HG02588 (cell line): ENCODE measurements at regions not wholly inside any gene's neighbourhood (a gene's known extent, or its start where the extent isn't known, plus 50 kb on each side); places are given as distances from the start of the nearest gene placed in this dataset.

Source experiments
- ATAC-seq: cut with Tn5 transposase; IDR thresholded peaks from one replicate; pipeline ENCODE4 v1.9.1; 2021; ENCODE audit warnings: mild to moderate bottlenecking, moderate library complexity; ENCODE audit not compliant: unreplicated experiment

DNA sequence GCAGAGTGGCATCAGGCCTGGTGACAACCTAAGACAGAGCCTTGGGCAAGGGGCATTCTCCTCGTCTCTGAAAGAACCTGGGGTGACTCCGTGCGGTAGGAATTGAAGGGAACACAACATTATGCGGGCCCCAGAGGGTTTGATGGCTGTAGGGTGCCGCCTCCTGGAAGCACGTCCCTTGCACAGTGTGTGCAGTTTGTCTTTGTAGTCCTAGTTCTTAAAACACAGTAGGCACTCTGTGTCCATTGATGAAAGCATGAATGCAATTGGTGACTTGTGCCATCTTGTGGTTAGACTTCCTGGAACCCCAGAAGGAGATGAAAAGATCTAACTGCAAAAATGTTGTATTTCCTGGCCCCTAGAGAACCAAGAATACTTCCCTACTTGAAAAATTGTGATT lies 279.8 kb downstream of the UTP18 start:
- ATAC-seq = no peak

DNA sequence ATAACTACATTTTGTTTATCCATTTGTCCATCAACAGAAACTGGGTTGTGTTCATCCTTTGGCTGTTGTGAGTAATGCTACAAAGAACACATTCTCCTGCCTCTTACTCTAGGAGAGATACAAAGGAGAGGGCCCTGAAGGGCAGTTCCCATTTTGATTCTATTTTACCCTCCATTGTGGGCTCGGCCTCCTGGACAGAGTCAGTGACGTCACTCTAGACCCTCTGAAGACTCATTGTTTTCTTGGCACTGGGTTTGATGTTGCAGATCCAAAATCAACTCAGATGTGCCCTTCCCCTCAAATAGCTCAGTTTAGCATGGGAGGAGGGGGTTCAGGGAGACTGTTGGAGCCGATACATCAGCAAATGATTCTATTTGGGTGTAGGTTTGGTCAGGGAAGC lies 280.9 kb downstream of the UTP18 start:
- no peak for ATAC-seq

DNA sequence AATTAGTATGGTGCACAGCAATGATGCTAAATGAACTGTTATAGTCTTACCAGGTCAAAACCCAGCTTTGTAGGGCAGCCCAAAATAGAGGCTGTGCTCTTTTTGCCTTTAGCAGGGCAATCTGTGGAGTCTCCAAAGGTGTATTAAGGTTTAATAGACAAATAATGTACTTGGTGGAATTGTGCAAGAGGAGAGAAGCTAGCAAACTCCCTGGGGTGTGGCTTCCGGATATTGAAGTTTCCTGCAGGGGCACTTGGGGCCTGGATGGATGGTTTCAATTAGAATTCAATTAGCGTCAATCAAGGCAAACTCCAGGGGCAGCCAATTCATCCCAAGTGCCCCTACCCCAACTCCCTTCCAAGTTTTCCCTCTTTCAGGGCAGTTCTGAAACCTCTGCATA lies 285.8 kb downstream of the UTP18 start:
- ATAC-seq = no peak

DNA sequence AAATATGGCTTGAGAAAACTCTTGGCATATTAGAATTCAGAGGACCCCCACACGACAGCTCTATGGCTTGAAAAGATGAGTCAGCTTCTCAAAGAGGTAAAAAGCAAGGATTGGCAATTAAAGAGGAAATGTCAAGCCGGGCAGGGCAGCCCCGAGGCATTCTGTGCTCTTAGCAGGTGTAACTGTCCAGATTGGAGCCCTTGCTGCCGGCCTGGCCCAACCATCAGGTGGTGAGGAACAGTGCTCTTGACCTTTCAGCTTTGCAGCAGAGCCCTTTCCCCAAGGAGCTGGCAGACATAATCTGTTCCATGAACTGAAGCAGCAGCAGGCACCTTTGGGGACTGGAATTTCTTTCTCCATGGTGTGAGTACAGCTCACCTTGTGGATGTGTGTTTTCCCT lies 287.8 kb downstream of the UTP18 start:
- ATAC-seq = no peak

DNA sequence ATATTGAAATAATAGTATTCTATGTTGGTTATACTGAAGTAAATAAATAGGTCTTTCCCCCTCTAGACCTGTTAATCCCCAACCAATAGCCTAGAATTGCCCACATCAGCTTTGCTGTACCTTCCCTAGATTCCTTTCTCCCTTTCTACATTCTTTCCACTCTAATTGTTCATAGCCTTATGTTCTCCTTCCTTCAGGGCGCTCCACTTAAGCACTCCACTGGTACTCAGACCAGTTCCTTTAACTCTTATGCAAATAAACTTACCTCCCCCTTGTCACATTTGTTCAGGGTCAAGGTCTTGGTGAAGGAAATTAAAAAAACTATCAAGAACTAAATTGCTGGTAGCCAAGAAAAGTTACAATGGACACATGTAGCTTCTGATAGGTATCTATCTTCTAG lies 294.8 kb downstream of the UTP18 start:
- no peak for ATAC-seq

DNA sequence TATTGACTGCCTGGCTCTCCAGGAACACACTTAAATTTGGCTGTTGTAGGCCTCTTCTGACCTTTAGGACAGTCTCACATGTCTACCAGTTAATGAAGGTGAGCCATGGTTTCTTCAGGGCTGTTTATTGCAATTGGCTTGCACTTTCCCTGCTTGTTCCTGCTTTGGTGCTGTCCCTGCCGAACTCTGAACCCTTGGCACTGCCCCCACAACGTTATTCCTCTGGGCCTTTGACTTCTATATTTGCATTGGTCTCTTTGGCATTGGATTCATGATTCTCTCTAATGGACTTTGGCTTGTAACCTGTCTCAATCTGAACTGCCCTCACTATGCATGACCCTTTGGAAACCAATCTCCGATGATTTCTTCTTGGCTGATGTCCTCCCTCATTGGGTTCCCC lies 299.4 kb downstream of the UTP18 start:
- ATAC-seq = no peak

DNA sequence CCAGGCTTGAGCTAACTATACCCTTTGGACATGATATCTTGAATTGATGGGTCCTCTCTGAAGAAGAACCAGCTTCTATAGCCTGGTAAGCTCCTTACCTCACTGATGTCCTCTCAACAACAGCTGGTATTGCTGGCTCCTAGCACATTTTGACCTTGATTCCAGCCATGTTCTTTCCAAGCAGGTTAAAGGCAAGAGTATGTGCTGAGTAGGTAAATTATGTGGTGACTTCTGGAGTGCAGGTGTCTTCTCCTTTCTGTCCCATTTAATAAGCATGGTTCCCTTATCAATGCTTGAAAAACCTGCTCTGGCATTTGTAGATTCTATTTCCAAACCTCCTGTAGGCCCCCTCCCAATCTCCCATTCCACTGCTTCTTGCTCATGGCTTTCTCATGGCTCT lies 300.1 kb downstream of the UTP18 start:
- no peak for ATAC-seq

DNA sequence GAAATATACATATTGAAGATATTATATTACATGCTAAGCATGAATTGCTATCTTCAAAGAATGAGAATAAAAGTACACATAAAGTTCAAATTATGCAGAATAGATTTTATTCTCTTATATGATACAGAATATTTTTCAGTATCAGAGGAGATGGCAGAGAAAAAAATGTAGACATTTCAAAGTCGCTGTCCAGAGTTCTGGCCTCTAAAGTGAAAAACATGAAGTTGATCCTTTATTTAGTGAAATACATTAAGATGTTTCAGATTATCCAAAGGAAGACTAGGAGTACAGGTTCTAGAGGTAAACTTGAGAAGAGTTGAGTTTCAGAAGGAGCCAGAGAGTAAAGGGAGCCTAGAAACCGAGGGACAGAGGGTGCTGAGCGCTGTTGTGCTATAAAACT lies 303.6 kb downstream of the UTP18 start:
- ATAC-seq = no peak

DNA sequence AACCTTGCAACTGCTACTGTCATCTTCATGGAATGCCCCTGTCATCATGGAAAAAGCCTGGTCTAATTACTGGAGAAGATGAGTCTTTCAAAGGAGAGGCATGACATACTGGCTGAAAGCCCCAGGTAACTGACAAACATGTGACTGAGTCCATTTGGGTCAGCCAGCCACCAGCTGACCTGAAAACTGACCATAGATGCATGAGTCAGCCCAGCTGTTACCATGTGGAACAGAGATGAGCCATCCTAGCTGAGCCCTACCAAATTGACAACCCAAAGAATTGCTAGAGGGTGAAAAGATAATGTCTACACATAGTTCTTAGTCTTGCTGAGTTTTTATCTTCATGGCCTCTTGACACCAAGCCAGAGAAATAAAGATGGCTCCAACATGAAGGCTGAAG lies 311.8 kb downstream of the UTP18 start:
- no peak for ATAC-seq
